ENCODE measurements at regions not wholly inside any gene's neighbourhood (a gene's known extent, or its start where the extent isn't known, plus 50 kb on each side); places are given as distances from the start of the nearest gene placed in this dataset.

- ChIA-PET CTCF (ENCODE audit: low intra/inter-chr PET ratio) (no interaction called here), POLR2A (no interaction called here)
- no peak for TF ChIP-seq KAT2B (IDR thresholded peaks at IDR 0.05; ENCODE audit: low read depth, low read length)
- TF ChIP-seq, protein P1, sequence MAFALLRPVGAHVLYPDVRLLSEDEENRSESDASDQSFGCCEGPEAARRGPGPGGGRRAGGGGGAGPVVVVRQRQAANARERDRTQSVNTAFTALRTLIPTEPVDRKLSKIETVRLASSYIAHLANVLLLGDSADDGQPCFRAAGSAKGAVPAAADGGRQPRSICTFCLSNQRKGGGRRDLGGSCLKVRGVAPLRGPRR (CRISPR knock-in tag; IDR thresholded peaks at IDR 0.05) = no peak
- TF ChIP-seq NR4A1 (CRISPR knock-in tag; IDR thresholded peaks at IDR 0.05) = no peak
- TF ChIP-seq NR4A1 (tag; IDR thresholded peaks at IDR 0.05) = no peak
- TF ChIP-seq ILK (tag; IDR thresholded peaks at IDR 0.05; ENCODE audit: borderline replicate concordance, low read depth) = no peak
- TF ChIP-seq, protein P2, sequence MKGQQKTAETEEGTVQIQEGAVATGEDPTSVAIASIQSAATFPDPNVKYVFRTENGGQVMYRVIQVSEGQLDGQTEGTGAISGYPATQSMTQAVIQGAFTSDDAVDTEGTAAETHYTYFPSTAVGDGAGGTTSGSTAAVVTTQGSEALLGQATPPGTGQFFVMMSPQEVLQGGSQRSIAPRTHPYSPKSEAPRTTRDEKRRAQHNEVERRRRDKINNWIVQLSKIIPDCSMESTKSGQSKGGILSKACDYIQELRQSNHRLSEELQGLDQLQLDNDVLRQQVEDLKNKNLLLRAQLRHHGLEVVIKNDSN (CRISPR knock-in tag; IDR thresholded peaks at IDR 0.05) = no peak
- TF ChIP-seq FIP1L1 (IDR thresholded peaks at IDR 0.05; ENCODE audit: low read depth, low read length, poor library complexity, severe bottlenecking) = no peak
- TF ChIP-seq ARID4B (CRISPR knock-in tag; IDR thresholded peaks at IDR 0.05) = no peak
- TF ChIP-seq SMARCA5 (IDR thresholded peaks at IDR 0.05) = no peak
- no peak for TF ChIP-seq TAF15 (IDR thresholded peaks at IDR 0.05; ENCODE audit: low read depth, low read length)
- no peak for TF ChIP-seq CBFA2T2 (conservative IDR thresholded peaks at IDR 0.05)
- Histone ChIP-seq H3K4me3 (no peak overlapping the region), H3K4me2 (ENCODE audit: insufficient read depth, low read length) (no peak overlapping the region), H3K27me3 (ENCODE audit: control insufficient read depth in 2 of 2, insufficient read depth in 2 of 2, low read length in 2 of 2) (no peaks in the 10 kb centered on the region), H3K36me3 (ENCODE audit: control insufficient read depth, insufficient read depth, low read length) (no peaks in the 10 kb centered on the region), H3K27ac (ENCODE audit: extremely low read depth, low read depth, low read length) (no peak overlapping the region), H4K20me1 (replicated peaks; ENCODE audit: control insufficient read depth, insufficient read depth, low read length) (no peaks in the 10 kb centered on the region), H3K9ac (ENCODE audit: insufficient read depth in 1 of 2, low read depth in 2 of 2, low read length in 2 of 2) (no peak overlapping the region), H3K9me3 (replicated peaks; ENCODE audit: control insufficient read depth, insufficient read depth, low read depth, low read length) (no peaks in the 10 kb centered on the region), H2AFZ (ENCODE audit: low read depth, low read length) (no peak overlapping the region), H3K79me2 (ENCODE audit: control insufficient read depth, insufficient read depth, low read length) (no peaks in the 10 kb centered on the region), H3K9me1 (ENCODE audit: control insufficient read depth, insufficient read depth, low read length) (no peaks in the 10 kb centered on the region), H3K4me1 (replicated peaks in 1 of 2; ENCODE audit: control insufficient read depth in 2 of 2, insufficient read depth in 2 of 2, low read length in 2 of 2) (no peaks in the 10 kb centered on the region)
- DNase-seq (ENCODE audit: extremely low read depth in 1 of 4, low spot score in 3 of 4) (no peak), FAIRE-seq (no peak), ATAC-seq (no peak)
- BruUV-seq (replicated peaks) = no TSS peak
- in situ Hi-C loops (cut with MboI) (no loop called here), intact Hi-C loops (cut with micrococcal nuclease) (loop anchor here (5.0 kb wide), 1 partner anchor 33 kb away; no protein-coding TSS in a partner anchor)
- WGBS (ENCODE audit: insufficient coverage, low coverage, missing lambda C conversion rate) = 0% methylated on average over 2 of the region's 2 CpGs
Observed at GRCh38 chr5:130729541-130729940, 435.5 kb downstream of the HINT1 start.
